Upper lobe of left lung (tissue), 4 donors: ENCODE measurements at regions not wholly inside any gene's neighbourhood (a gene's known extent, or its start where the extent isn't known, plus 50 kb on each side); places are given as distances from the start of the nearest gene placed in this dataset.

Experiments
- EP300 ChIP-seq, 4 donors: sonication (generic); formaldehyde crosslinking; IDR thresholded peaks; one replicate each; pipeline ENCODE4 v1.5.1; 2017; ENCODE audit warnings: antibody characterized with exemption in 4 of 4, control low read depth in 2 of 4
- POLR2AphosphoS5 ChIP-seq, 2 donors: sonication (generic); formaldehyde crosslinking; IDR thresholded peaks; one replicate each; pipeline ENCODE4 v1.5.1; 2017; ENCODE audit warnings: antibody characterized with exemption in 2 of 2
- TF ChIP-seq, protein P1 (sequence below), 6 experiments: fragments of 450-650 bp in 4 of 6; fragments of 200-600 bp in 2 of 6; sonication (generic) in 2 of 6; IDR thresholded peaks; one replicate each; pipeline ENCODE4 v1.5.1; 2016 to 2019; ENCODE audit warnings: antibody characterized with exemption in 6 of 6

DNA sequence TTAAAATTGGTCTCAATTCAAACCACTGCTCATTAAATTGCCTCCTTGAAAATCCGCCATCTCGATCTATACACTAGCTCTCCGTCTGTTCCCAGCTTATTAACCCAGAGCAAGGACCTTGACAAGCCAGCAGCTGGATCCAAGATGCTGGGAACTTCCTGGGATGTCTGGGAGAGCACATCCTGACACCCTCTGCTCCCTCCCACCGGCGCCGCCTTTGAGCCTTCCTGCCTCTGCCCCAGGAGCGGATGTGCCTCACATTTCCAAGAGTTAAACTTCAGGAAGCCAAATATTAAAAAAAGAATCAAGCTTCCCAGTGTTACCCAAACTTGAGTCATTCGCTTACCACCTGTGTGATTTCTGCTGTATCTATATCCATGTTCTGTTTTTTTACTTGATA lies 107.9 kb downstream of the HAPSTR1 start:
- TF ChIP-seq, protein P1, sequence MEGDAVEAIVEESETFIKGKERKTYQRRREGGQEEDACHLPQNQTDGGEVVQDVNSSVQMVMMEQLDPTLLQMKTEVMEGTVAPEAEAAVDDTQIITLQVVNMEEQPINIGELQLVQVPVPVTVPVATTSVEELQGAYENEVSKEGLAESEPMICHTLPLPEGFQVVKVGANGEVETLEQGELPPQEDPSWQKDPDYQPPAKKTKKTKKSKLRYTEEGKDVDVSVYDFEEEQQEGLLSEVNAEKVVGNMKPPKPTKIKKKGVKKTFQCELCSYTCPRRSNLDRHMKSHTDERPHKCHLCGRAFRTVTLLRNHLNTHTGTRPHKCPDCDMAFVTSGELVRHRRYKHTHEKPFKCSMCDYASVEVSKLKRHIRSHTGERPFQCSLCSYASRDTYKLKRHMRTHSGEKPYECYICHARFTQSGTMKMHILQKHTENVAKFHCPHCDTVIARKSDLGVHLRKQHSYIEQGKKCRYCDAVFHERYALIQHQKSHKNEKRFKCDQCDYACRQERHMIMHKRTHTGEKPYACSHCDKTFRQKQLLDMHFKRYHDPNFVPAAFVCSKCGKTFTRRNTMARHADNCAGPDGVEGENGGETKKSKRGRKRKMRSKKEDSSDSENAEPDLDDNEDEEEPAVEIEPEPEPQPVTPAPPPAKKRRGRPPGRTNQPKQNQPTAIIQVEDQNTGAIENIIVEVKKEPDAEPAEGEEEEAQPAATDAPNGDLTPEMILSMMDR (IDR thresholded peaks at IDR 0.05) = no peak
- TF ChIP-seq POLR2AphosphoS5 (IDR thresholded peaks at IDR 0.05) (no peak), EP300 (IDR thresholded peaks at IDR 0.05) (no peak)
